ENCODE measurements at regions not wholly inside any gene's neighbourhood (a gene's known extent, or its start where the extent isn't known, plus 50 kb on each side); places are given as distances from the start of the nearest gene placed in this dataset.

DNA sequence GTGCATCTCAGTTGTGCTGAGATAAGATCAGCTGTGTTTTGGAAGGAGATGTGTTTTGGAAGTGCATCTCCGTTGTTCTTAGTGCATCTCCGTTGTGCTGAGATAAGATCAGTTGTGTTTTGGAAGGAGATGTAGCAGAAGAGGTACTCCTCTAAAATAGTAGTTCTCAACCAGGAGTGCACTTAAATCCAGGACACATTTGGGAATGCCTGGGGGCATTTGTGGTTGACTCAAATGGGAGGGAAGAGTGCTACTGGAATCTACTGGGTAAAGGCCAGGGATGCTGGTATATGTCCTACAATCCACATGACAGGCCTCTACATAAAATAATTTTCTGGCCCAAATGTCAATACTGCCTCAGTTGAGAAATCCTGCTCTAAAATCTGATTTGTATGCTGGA, 70.8 kb upstream of the CHRDL1 start:
- Histone ChIP-seq H3K9me2 (ENCODE audit: insufficient read depth, low read length) (no peaks in the 10 kb centered on the region), H3K36me3 (ENCODE audit: insufficient read depth, low read length) (no peaks in the 10 kb centered on the region), H3K4me1 (ENCODE audit: insufficient read depth, low read length, poor library complexity, severe bottlenecking) (no peaks in the 10 kb centered on the region), H2AFZ (ENCODE audit: low read length) (no peak overlapping the region), H3K4me3 (ENCODE audit: low read depth, low read length, poor library complexity, severe bottlenecking) (no peak overlapping the region), H3K27ac (ENCODE audit: low read depth, low read length, poor library complexity, severe bottlenecking) (no peak overlapping the region), H3K4me2 (ENCODE audit: low read length) (no peak overlapping the region), H3K9me3 (ENCODE audit: low read length) (no peaks in the 10 kb centered on the region), H3K79me2 (ENCODE audit: insufficient read depth, low read depth, low read length) (no peaks in the 10 kb centered on the region), H4K20me1 (ENCODE audit: insufficient read depth, low read length) (no peaks in the 10 kb centered on the region)
- TF ChIP-seq EZH2phosphoT487 (IDR thresholded peaks at IDR 0.05; ENCODE audit: borderline replicate concordance, low read depth, low read length) (no peak), CTCF (conservative IDR thresholded peaks at IDR 0.05; ENCODE audit: low read length) (no peak)
- ChIA-PET POLR2A (no interaction called here), CTCF (ENCODE audit: unreplicated experiment) (no interaction called here)
- DNase-seq (ENCODE audit: low spot score) = no peak
- no TSS peak for BruUV-seq (replicated peaks)
- intact Hi-C loops (cut with micrococcal nuclease; ENCODE audit: unreplicated experiment) = no loop called here

GRCh38 chrX:110863883-110864282, 68.3 kb upstream of the CHRDL1 start:
- POLR2A ChIA-PET = no interaction called here
- H3K4me1 ChIP-seq (ENCODE audit: insufficient read depth, low read length, poor library complexity, severe bottlenecking) = no peaks in the 10 kb centered on the region
- DNase-seq (ENCODE audit: low spot score) = no peak
- no peak overlapping the region for H3K4me2 ChIP-seq (ENCODE audit: low read length)
- no peaks in the 10 kb centered on the region for H3K9me2 ChIP-seq (ENCODE audit: insufficient read depth, low read length)
- no peak overlapping the region for H3K27ac ChIP-seq (ENCODE audit: low read depth, low read length, poor library complexity, severe bottlenecking)
- CTCF ChIA-PET (ENCODE audit: unreplicated experiment) = no interaction called here
- TF ChIP-seq CTCF (conservative IDR thresholded peaks at IDR 0.05; ENCODE audit: low read length) (no peak), EZH2phosphoT487 (IDR thresholded peaks at IDR 0.05; ENCODE audit: borderline replicate concordance, low read depth, low read length) (no peak)
- H3K36me3 ChIP-seq (ENCODE audit: insufficient read depth, low read length) = no peaks in the 10 kb centered on the region
- H3K4me3 ChIP-seq (ENCODE audit: low read depth, low read length, poor library complexity, severe bottlenecking) = no peak overlapping the region
- H3K9me3 ChIP-seq (ENCODE audit: low read length) = no peaks in the 10 kb centered on the region
- H3K79me2 ChIP-seq (ENCODE audit: insufficient read depth, low read depth, low read length) = no peaks in the 10 kb centered on the region
- no peak overlapping the region for H2AFZ ChIP-seq (ENCODE audit: low read length)
- intact Hi-C loops (cut with micrococcal nuclease; ENCODE audit: unreplicated experiment) = no loop called here
- H4K20me1 ChIP-seq (ENCODE audit: insufficient read depth, low read length) = no peaks in the 10 kb centered on the region
- no TSS peak for BruUV-seq (replicated peaks)

- no peaks in the 10 kb centered on the region for H4K20me1 ChIP-seq (ENCODE audit: insufficient read depth, low read length)
- POLR2A ChIA-PET = no interaction called here
- no peak overlapping the region for H3K4me2 ChIP-seq (ENCODE audit: low read length)
- H3K9me3 ChIP-seq (ENCODE audit: low read length) = no peaks in the 10 kb centered on the region
- no peak for TF ChIP-seq EZH2phosphoT487 (IDR thresholded peaks at IDR 0.05; ENCODE audit: borderline replicate concordance, low read depth, low read length)
- no peak for TF ChIP-seq CTCF (conservative IDR thresholded peaks at IDR 0.05; ENCODE audit: low read length)
- no peak for DNase-seq (ENCODE audit: low spot score)
- CTCF ChIA-PET (ENCODE audit: unreplicated experiment) = no interaction called here
- no TSS peak for BruUV-seq (replicated peaks)
- no peaks in the 10 kb centered on the region for H3K9me2 ChIP-seq (ENCODE audit: insufficient read depth, low read length)
- no peaks in the 10 kb centered on the region for H3K36me3 ChIP-seq (ENCODE audit: insufficient read depth, low read length)
- no peaks in the 10 kb centered on the region for H3K4me1 ChIP-seq (ENCODE audit: insufficient read depth, low read length, poor library complexity, severe bottlenecking)
- no peak overlapping the region for H3K27ac ChIP-seq (ENCODE audit: low read depth, low read length, poor library complexity, severe bottlenecking)
- H3K79me2 ChIP-seq (ENCODE audit: insufficient read depth, low read depth, low read length) = no peaks in the 10 kb centered on the region
- no peak overlapping the region for H2AFZ ChIP-seq (ENCODE audit: low read length)
- intact Hi-C loops (cut with micrococcal nuclease; ENCODE audit: unreplicated experiment) = no loop called here
- H3K4me3 ChIP-seq (ENCODE audit: low read depth, low read length, poor library complexity, severe bottlenecking) = no peak overlapping the region
Observed at GRCh38 chrX:110858565-110858964, 62.9 kb upstream of the CHRDL1 start.
